BLaER1 (cell line): ENCODE measurements at regions not wholly inside any gene's neighbourhood (a gene's known extent, or its start where the extent isn't known, plus 50 kb on each side); places are given as distances from the start of the nearest gene placed in this dataset.

Experiments
- H3K27ac ChIP-seq: shearing (Covaris generic); formaldehyde crosslinking; 2 replicates; pipeline ENCODE4 v1.8.1; 2022
- H3K27me3 ChIP-seq: shearing (Covaris generic); formaldehyde crosslinking; 2 replicates; pipeline ENCODE4 v1.8.1; 2022
- H3K36me3 ChIP-seq: shearing (Covaris generic); formaldehyde crosslinking; 2 replicates; pipeline ENCODE4 v1.8.1; 2022
- H3K4me1 ChIP-seq: shearing (Covaris generic); formaldehyde crosslinking; 2 replicates; pipeline ENCODE4 v1.8.1; 2022
- H3K4me2 ChIP-seq: shearing (Covaris generic); formaldehyde crosslinking; 2 replicates; pipeline ENCODE4 v1.8.1; 2022
- H3K4me3 ChIP-seq: shearing (Covaris generic); formaldehyde crosslinking; 2 replicates; pipeline ENCODE4 v1.8.1; 2022
- H3K9ac ChIP-seq: shearing (Covaris generic); formaldehyde crosslinking; 2 replicates; pipeline ENCODE4 v1.8.1; 2022
- H3K9me3 ChIP-seq: shearing (Covaris generic); formaldehyde crosslinking; 2 replicates; pipeline ENCODE4 v1.8.1; 2022
- H4K20me1 ChIP-seq: shearing (Covaris generic); formaldehyde crosslinking; 2 replicates; pipeline ENCODE4 v1.8.1; 2022
- Cebpa-rat ChIP-seq: shearing (Covaris generic); IDR thresholded peaks from 2 replicates; pipeline ENCODE4 v1.8.1; 2022

DNA sequence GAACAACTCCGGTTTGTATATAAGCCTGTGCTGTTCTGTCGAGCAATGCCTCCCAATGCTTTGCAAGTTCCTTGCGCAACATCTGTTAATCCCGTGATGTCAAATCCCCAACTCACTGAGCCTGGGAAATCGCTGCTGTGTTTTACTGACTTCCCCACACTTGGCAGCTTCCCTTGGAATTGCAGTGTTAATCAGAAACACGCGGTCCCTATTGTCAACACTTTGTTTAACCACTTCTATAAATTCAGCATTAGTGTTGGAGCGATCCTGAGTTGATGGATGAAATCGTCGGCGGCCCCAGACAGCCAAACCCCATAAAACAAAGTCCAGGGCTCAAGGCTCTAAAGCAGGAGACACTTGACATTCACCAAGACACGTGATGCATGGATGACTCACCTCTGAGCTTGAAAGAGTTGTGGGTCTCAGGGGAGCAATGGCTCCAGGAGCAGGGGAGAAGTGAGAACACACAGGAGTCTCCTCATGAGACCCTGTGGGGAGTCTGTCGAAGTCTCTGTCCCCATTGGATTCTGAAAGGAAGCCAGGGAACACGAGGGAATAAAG lies 555.3 kb downstream of the MIAT start:
- H3K4me3 ChIP-seq = no peak overlapping the region
- no peak overlapping the region for H3K27ac ChIP-seq
- H3K4me1 ChIP-seq = peaks cover 21% of the 10 kb centered on the region
- H3K9ac ChIP-seq = no peak overlapping the region
- peak overlapping the region; percentile 27; the same call in 1 of the 2 replicates for H3K4me2 ChIP-seq
- H4K20me1 ChIP-seq = no peaks in the 10 kb centered on the region
- peak; percentile 53; the same call in 1 of the 2 replicates for TF ChIP-seq Cebpa-rat
- H3K27me3 ChIP-seq = no peaks in the 10 kb centered on the region
- H3K36me3 ChIP-seq = no peaks in the 10 kb centered on the region
- no peaks in the 10 kb centered on the region for H3K9me3 ChIP-seq

DNA sequence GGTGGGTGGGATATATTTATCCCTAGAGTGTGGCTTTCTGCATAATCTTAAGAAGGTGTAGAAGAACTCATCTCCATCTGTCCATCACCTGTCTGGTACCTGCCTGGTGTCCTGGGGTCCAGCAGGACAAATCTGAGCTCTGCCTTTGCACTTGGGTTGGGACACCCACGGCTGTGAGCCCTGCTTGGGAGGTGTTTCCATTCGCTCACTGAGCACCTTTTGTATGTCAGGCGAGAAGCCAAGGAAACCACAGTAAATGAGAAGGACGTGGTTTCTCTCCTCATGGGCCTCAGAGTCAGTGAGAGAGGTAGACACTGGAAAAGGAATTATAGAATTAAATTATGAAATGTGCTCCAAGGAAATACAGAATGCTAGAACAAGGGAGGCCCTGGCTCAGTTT lies 555.9 kb downstream of the MIAT start:
- Histone ChIP-seq H3K9ac (no peak overlapping the region), H3K27ac (no peak overlapping the region), H3K36me3 (no peaks in the 10 kb centered on the region), H3K27me3 (no peaks in the 10 kb centered on the region), H3K4me3 (no peak overlapping the region), H3K9me3 (no peaks in the 10 kb centered on the region), H3K4me2 (0 out of 2 replicates have a peak overlapping the region, but pooled peaks have one; percentile 27), H3K4me1 (peaks cover 21% of the 10 kb centered on the region), H4K20me1 (no peaks in the 10 kb centered on the region)
- TF ChIP-seq Cebpa-rat = no peak

DNA sequence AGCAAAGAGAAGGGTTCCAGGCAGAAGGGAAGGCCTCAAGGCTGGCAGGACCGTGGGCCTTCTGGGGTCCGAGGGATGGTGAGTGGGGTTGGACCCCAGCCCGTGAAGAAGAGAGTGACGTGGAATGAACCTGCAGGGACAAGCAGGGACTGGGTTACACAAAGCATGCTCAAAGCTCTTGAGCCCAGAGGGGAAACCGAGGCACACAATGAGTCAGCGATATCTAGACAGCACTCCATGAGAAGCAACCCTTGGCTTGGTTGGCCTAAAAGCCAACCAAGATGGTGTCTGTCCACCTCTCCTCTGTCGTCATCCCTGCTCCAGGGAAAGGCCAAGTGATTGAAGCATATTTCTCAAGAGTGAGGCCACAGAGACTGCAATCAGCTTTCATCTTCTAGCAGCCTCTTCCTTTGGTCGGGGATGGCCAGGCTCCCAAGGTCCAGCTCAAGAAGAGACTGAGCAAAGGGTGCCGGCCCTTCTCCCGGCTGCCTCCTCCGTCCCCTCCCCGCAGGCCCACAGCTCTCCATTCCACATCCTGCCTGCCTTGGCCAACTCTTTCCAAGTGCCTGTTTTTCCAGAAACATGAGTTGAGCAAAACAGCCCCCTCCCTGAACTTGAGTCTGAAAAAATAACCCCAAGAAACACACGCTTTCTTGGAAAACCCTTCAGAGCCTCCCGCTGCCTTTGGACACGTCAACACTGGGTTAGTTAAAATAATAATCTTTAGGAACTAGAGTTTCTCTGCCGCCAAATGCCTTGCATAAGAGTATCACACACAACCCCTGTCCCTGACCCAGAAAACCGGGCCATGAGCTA lies 556.6 kb downstream of the MIAT start:
- Histone ChIP-seq H3K4me3 (no peak overlapping the region), H3K27me3 (no peaks in the 10 kb centered on the region), H4K20me1 (no peaks in the 10 kb centered on the region), H3K9ac (no peak overlapping the region), H3K4me1 (peaks cover 21% of the 10 kb centered on the region), H3K4me2 (no peak overlapping the region), H3K27ac (no peak overlapping the region), H3K36me3 (no peaks in the 10 kb centered on the region), H3K9me3 (no peaks in the 10 kb centered on the region)
- TF ChIP-seq Cebpa-rat = no peak

DNA sequence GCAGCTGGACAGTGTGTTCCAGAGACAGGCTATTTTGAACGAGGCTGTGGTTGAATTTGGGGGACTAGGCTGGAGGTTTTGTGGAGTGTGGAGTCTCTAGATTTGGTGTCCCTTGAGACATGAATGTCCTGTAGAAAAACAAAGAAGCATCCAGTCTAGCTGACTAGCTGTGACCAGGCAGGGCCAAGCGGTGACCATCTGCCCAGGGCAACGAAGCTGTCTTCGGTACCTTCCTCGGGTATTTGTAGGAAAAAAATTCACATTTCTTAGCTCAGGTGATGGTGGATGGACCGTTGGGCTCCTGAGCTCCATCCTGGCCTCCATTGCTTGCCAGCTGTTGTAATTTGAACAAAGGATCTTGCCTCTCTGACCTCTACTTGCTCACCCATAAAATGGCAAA lies 557.3 kb downstream of the MIAT start:
- Histone ChIP-seq H3K9ac (no peak overlapping the region), H3K4me1 (peaks cover 21% of the 10 kb centered on the region), H3K27me3 (no peaks in the 10 kb centered on the region), H3K4me3 (no peak overlapping the region), H3K4me2 (no peak overlapping the region), H3K36me3 (no peaks in the 10 kb centered on the region), H3K9me3 (no peaks in the 10 kb centered on the region), H4K20me1 (no peaks in the 10 kb centered on the region), H3K27ac (no peak overlapping the region)
- TF ChIP-seq Cebpa-rat = no peak

DNA sequence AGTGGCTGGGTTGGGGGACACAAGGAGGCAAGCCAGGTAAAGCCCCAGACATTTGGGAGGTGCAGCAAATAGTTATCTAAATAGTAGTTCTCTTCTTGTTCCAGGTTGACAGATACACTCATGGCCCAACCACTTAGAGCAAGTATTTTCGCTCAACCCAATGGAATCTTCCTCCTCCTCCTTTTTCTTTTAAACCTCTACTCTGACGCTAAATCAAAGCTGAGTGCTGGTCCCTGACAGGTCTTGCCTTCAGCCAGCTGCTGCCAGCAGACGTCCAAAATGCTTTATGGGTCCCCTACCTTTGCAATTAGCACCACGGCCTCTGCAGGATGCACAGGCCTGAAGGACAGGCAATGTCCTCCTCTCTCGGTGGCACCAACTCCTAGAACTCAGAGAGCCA lies 558.5 kb downstream of the MIAT start:
- Histone ChIP-seq H3K4me3 (no peak overlapping the region), H3K4me1 (peaks cover 21% of the 10 kb centered on the region), H3K27ac (no peak overlapping the region), H3K9ac (no peak overlapping the region), H3K27me3 (no peaks in the 10 kb centered on the region), H4K20me1 (no peaks in the 10 kb centered on the region), H3K9me3 (no peaks in the 10 kb centered on the region), H3K36me3 (no peaks in the 10 kb centered on the region), H3K4me2 (no peak overlapping the region)
- TF ChIP-seq Cebpa-rat = no peak

DNA sequence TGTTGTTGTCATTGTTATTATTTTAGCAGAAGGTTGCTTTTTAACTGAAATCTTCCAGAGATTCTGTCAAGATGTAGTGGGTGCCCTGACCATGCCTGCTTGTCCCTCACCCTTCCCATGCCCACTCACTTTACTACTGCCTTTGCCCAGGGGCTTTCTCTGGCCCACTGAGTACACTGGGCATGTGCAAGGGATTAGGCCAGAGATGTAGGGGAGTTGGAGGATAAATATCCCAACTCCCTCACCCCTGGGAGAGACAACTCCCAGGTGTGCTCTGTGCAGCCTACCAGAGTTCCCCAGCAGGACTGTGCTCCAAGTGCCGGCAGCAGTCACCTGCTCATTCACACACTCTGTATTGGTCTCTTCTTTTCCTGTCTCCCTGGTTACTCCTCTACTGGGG lies 559.1 kb downstream of the MIAT start:
- Histone ChIP-seq H3K27ac (no peak overlapping the region), H3K36me3 (no peaks in the 10 kb centered on the region)
- TF ChIP-seq Cebpa-rat = no peak

DNA sequence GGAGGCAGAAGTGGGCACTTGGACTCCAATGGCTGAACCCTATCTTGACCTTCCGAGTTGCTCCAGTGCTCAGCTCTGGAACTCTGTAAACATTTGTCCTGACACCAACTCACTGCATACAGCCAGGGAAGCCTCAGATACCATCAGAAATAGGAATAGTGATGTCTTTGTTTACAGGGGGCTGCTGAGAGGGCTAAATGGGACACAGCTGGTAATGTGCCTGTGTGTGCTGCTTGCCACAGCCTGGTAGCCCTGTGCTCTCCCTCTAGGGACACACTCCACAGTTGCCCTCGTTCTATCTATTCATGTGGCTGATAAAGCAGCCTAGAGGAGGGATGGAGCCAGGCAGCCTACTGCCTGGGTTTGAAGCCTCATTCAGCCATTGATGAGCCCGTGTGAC lies 559.8 kb downstream of the MIAT start:
- Histone ChIP-seq H3K27me3 (no peaks in the 10 kb centered on the region), H3K4me1 (peaks cover 21% of the 10 kb centered on the region), H3K4me3 (no peak overlapping the region), H3K27ac (no peak overlapping the region), H4K20me1 (no peaks in the 10 kb centered on the region), H3K4me2 (no peak overlapping the region), H3K9me3 (no peaks in the 10 kb centered on the region), H3K36me3 (no peaks in the 10 kb centered on the region), H3K9ac (no peak overlapping the region)
- TF ChIP-seq Cebpa-rat = no peak

More for the DNA sequence above, 559.1 kb downstream of the MIAT start:
- H3K9me3 ChIP-seq = no peaks in the 10 kb centered on the region
- no peak overlapping the region for H3K9ac ChIP-seq
- H3K4me2 ChIP-seq = no peak overlapping the region
- peaks cover 21% of the 10 kb centered on the region for H3K4me1 ChIP-seq
- no peaks in the 10 kb centered on the region for H3K27me3 ChIP-seq
- no peak overlapping the region for H3K4me3 ChIP-seq
- no peaks in the 10 kb centered on the region for H4K20me1 ChIP-seq

DNA sequence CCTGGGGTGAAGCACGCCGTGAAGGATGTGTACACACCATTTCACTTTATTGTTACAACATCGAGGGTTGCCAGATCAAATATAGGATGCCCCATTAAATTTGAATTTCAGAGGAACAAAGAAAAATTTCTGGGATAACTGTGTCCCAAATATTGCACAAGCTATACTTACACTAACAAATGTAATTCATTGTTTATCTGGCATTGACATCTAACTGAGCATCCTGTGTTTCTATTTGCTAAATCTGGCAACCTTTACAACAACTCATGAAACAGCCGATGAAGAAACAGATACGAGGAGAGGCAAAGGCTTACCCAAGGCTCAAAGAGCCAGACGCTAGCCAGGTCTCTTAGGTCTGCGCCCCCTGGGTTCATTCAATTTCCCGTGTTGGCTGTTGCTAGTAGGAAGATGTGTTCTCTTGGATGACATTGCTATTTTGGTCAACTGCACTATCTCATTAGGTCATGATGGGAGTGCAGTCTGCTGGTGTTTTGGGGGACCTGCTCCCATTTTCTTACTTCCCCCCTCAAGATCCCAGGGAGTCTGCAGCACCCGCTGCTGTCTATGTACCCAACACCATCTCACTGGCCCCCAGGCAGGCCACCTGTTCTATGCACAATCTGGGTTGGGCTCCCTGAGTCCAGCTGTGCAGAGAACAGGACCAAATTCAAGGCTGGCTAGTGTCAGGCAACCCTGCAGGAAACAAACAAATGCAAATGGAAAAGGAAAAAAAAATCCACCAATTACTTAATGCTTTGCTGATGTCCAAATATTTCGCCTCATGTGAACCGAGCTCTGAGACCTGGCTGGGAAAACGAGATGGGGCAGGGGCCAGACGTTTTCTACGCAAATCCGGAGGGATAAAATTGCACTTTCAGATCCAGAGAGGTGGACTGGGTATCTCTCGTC lies 560.9 kb downstream of the MIAT start:
- no peaks in the 10 kb centered on the region for H3K9me3 ChIP-seq
- TF ChIP-seq Cebpa-rat = no peak
- no peaks in the 10 kb centered on the region for H3K27me3 ChIP-seq
- peaks cover 12% of the 10 kb centered on the region for H3K4me1 ChIP-seq
- H3K27ac ChIP-seq = no peak overlapping the region
- no peaks in the 10 kb centered on the region for H3K36me3 ChIP-seq
- no peak overlapping the region for H3K4me2 ChIP-seq
- no peak overlapping the region for H3K9ac ChIP-seq
- no peak overlapping the region for H3K4me3 ChIP-seq
- H4K20me1 ChIP-seq = no peaks in the 10 kb centered on the region

DNA sequence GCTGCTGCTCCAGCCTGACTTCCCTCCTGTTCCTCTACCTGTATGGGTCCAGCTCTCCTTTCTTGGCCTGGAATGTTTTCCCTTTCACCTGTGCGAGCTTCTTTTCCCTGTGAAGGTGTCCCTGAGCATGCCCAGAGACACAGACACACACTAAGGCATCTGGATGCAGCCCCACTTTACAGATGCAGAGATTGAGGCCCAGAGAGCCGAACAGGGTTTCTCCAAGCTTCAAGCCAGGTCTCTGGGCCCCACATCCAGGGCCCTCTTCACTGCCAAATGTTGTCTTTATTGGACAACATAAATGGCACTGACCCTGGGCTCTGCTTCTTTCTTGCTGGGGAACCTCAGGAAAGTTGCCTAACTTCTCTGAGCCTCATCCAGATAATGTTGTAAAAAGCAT lies 561.6 kb downstream of the MIAT start:
- H3K4me3 ChIP-seq = no peak overlapping the region
- H3K36me3 ChIP-seq = no peaks in the 10 kb centered on the region
- no peaks in the 10 kb centered on the region for H3K27me3 ChIP-seq
- no peak for TF ChIP-seq Cebpa-rat
- H3K4me2 ChIP-seq = no peak overlapping the region
- H3K4me1 ChIP-seq = peaks cover 9% of the 10 kb centered on the region; the same call in 1 of the 2 replicates
- H4K20me1 ChIP-seq = no peaks in the 10 kb centered on the region
- no peaks in the 10 kb centered on the region for H3K9me3 ChIP-seq
- H3K9ac ChIP-seq = no peak overlapping the region
- H3K27ac ChIP-seq = no peak overlapping the region
